HepG2 (cell line): ENCODE measurements at regions not wholly inside any gene's neighbourhood (a gene's known extent, or its start where the extent isn't known, plus 50 kb on each side); places are given as distances from the start of the nearest gene placed in this dataset.

Experiments
- POLR2AphosphoS5 ChIP-seq: IDR thresholded peaks from 2 replicates; pipeline ENCODE4 v1.6.1; 2012; ENCODE audit warnings: low read depth, low read length
- SP2 ChIP-seq: sonication (generic); formaldehyde crosslinking; IDR thresholded peaks from 2 replicates; pipeline ENCODE4 v1.5.1; 2020; ENCODE audit warnings: mild to moderate bottlenecking, missing genetic modification reagents
- TF ChIP-seq, protein P1 (sequence below): sonication (generic); formaldehyde crosslinking; IDR thresholded peaks from 2 replicates; pipeline ENCODE4 v1.5.0; 2020; ENCODE audit warnings: mild to moderate bottlenecking, missing genetic modification reagents, moderate library complexity

DNA sequence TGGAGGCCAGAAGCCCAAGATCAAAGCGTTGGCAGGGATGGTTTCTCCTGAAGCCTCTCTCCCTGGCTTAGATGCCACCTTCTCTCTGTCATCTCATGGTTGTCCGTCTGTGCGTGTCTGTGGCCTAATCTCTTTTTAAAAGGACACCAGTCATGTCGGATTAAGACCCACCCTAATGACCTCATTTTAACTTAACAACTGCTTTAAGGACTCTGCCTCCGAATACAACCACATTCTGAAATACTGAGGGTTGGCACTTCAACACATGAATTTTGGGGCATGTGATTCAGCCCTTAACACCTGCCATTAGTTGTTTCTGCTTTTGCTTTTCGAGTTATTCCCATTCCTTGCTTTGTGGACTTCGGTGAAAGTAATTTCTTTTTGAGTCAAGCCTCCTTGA, 97.8 kb upstream of the SMIM21 start:
- TF ChIP-seq, protein P1, sequence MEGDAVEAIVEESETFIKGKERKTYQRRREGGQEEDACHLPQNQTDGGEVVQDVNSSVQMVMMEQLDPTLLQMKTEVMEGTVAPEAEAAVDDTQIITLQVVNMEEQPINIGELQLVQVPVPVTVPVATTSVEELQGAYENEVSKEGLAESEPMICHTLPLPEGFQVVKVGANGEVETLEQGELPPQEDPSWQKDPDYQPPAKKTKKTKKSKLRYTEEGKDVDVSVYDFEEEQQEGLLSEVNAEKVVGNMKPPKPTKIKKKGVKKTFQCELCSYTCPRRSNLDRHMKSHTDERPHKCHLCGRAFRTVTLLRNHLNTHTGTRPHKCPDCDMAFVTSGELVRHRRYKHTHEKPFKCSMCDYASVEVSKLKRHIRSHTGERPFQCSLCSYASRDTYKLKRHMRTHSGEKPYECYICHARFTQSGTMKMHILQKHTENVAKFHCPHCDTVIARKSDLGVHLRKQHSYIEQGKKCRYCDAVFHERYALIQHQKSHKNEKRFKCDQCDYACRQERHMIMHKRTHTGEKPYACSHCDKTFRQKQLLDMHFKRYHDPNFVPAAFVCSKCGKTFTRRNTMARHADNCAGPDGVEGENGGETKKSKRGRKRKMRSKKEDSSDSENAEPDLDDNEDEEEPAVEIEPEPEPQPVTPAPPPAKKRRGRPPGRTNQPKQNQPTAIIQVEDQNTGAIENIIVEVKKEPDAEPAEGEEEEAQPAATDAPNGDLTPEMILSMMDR (CRISPR knock-in tag): no peak
- TF ChIP-seq POLR2AphosphoS5 (no peak), SP2 (CRISPR knock-in tag) (no peak)
